Endothelial cell of umbilical vein (primary cell): ENCODE measurements at regions not wholly inside any gene's neighbourhood (a gene's known extent, or its start where the extent isn't known, plus 50 kb on each side); places are given as distances from the start of the nearest gene placed in this dataset.

ENCODE experiments used
- BruUV-seq: library from RNA; stranded (reverse); fragments of 400-500 nt; replicated peaks from 2 replicates; lab custom pipeline; 2021; lab: Mats Ljungman, UMichigan
- CTCF ChIA-PET: fragments of 300-600, 350-600 bp; sonication (Branson Sonifier 250); formaldehyde crosslinking; loops from one replicate; lab custom pipeline; 2021; ENCODE audit warnings: antibody characterized with exemption, inconsistent platforms; lab: Charles Lee
- POLR2A ChIA-PET: fragments of 300-600, 350-600 bp; sonication (Branson Sonifier 250); formaldehyde crosslinking; loops from one replicate; lab custom pipeline; 2021; ENCODE audit warnings: antibody characterized with exemption, inconsistent platforms; lab: Charles Lee
- DNase-seq: peaks from one replicate; pipeline ENCODE4 v3.0.0-alpha.2; 2011; ENCODE audit warnings: low read depth, low spot score
- FAIRE-seq: peaks from 2 replicates; lab custom pipeline; 2011; peaks lifted over from hg19 to GRCh38; lab: Jason Lieb, UNC
- H2AFZ ChIP-seq: 2 replicates; pipeline ENCODE4 v1.6.0; 2012; ENCODE audit warnings: low read depth, low read length, control low read depth, inconsistent platforms
- H3K27ac ChIP-seq: 2 replicates; pipeline ENCODE4 v1.5.1; 2011; ENCODE audit warnings: low read depth, mild to moderate bottlenecking, control low read depth, low read length, moderate library complexity; ENCODE audit not compliant: insufficient read depth
- H3K27me3 ChIP-seq, 2 experiments: 2 replicates each; pipeline versions ENCODE4 v1.6.0 to v1.6.1; 2011; ENCODE audit warnings: low read length in 2 of 2, mixed read lengths in 1 of 2; ENCODE audit not compliant: control insufficient read depth in 2 of 2, insufficient read depth in 2 of 2
- H3K36me3 ChIP-seq, 2 experiments: 2 replicates in 1 of 2; 3 replicates in 1 of 2; pipeline ENCODE4 v1.5.1; 2011; ENCODE audit warnings: low read length in 2 of 2, mild to moderate bottlenecking in 1 of 2, moderate library complexity in 1 of 2; ENCODE audit not compliant: control insufficient read depth in 2 of 2, insufficient read depth in 2 of 2; ENCODE audit errors: extremely low read depth in 1 of 2
- H3K4me1 ChIP-seq: 3 replicates; pipeline ENCODE4 v1.5.1; 2011; ENCODE audit warnings: mild to moderate bottlenecking, low read length; ENCODE audit not compliant: control insufficient read depth, insufficient read depth; ENCODE audit errors: extremely low read depth
- H3K4me2 ChIP-seq: 2 replicates; pipeline ENCODE4 v1.6.1; 2011; ENCODE audit warnings: low read length, control low read depth, mixed read lengths; ENCODE audit not compliant: insufficient read depth
- H3K4me3 ChIP-seq, 3 experiments: fragments of 200-600 bp in 1 of 3; sonication (generic), shearing (Covaris generic) in 1 of 3; replicated peaks in 1 of 3; 2 replicates each; pipeline ENCODE4 v1.5.1; 2011 to 2016; ENCODE audit warnings: control low read depth in 3 of 3, low read length in 3 of 3, mild to moderate bottlenecking in 2 of 3, inconsistent platforms in 1 of 3, low read depth in 1 of 3, moderate library complexity in 1 of 3; ENCODE audit not compliant: insufficient read depth in 1 of 3
- H3K79me2 ChIP-seq: 2 replicates; pipeline ENCODE4 v1.6.0; 2012; ENCODE audit warnings: low read length, inconsistent platforms; ENCODE audit not compliant: control insufficient read depth, insufficient read depth
- H3K9ac ChIP-seq: replicated peaks from 2 replicates; pipeline ENCODE3; 2011; ENCODE audit warnings: low read length, control low read depth; ENCODE audit not compliant: insufficient read depth; ENCODE audit errors: extremely low read depth
- H3K9me1 ChIP-seq: replicated peaks from 3 replicates; pipeline ENCODE4 v1.6.0; 2011; ENCODE audit warnings: mild to moderate bottlenecking, low read length; ENCODE audit not compliant: control insufficient read depth, insufficient read depth; ENCODE audit errors: extremely low read depth
- H3K9me3 ChIP-seq: replicated peaks from 2 replicates; pipeline ENCODE4 v1.5.1; 2012; ENCODE audit warnings: low read length, inconsistent platforms; ENCODE audit not compliant: control insufficient read depth, insufficient read depth
- H4K20me1 ChIP-seq: replicated peaks from 2 replicates; pipeline ENCODE3; 2011; ENCODE audit warnings: mild to moderate bottlenecking, low read length; ENCODE audit not compliant: control insufficient read depth, insufficient read depth; ENCODE audit errors: extremely low read depth
- CTCF ChIP-seq, 2 donors: IDR thresholded peaks; 1 replicate in 1 of 2; 2 replicates in 1 of 2; pipeline ENCODE4 v1.5.1; 2011; ENCODE audit warnings: low read length in 2 of 2, mild to moderate bottlenecking in 2 of 2, moderate library complexity in 2 of 2, control low read depth in 1 of 2, inconsistent platforms in 1 of 2, low read depth in 1 of 2; ENCODE audit not compliant: insufficient read depth in 1 of 2; ENCODE audit errors: extremely low read depth in 1 of 2
- EZH2 ChIP-seq: IDR thresholded peaks from 2 replicates; pipeline ENCODE4 v1.6.1; 2012; ENCODE audit warnings: borderline replicate concordance, low read depth, mild to moderate bottlenecking, moderate library complexity, low read length, inconsistent platforms; ENCODE audit not compliant: severe bottlenecking
- FOS ChIP-seq: IDR thresholded peaks from 2 replicates; pipeline ENCODE4 v1.6.1; 2011; ENCODE audit warnings: mild to moderate bottlenecking, low read length, moderate library complexity, borderline replicate concordance; ENCODE audit not compliant: insufficient read depth
- GATA2 ChIP-seq: IDR thresholded peaks from 2 replicates; pipeline ENCODE4 v1.7.0; 2011; ENCODE audit warnings: low read depth, mild to moderate bottlenecking, moderate library complexity, mixed read lengths, low read length; ENCODE audit not compliant: insufficient read length, insufficient read depth
- JUN ChIP-seq: IDR thresholded peaks from 2 replicates; pipeline ENCODE4 v1.6.1; 2011; ENCODE audit warnings: borderline replicate concordance, low read depth; ENCODE audit not compliant: insufficient read length, insufficient read depth
- POLR2A ChIP-seq: IDR thresholded peaks from 2 replicates; pipeline ENCODE4 v1.6.1; 2012; ENCODE audit warnings: low read depth, mild to moderate bottlenecking, control low read depth, low read length
- POLR2AphosphoS5 ChIP-seq: IDR thresholded peaks from 2 replicates; pipeline ENCODE4 v1.6.1; 2012; ENCODE audit warnings: low read depth, mild to moderate bottlenecking, control low read depth, low read length, moderate library complexity; ENCODE audit not compliant: insufficient read depth
- dilution Hi-C: fragments of 300-500 bp; cut with MboI; formaldehyde crosslinking; loops from one replicate; pipeline ENCODE4 v1.15.0; 2019; ENCODE audit warnings: low sequenced_read_pairs; ENCODE audit not compliant: extremely low pct_ligation_motif_present
- intact Hi-C: fragments of 100-400 bp; cut with micrococcal nuclease; formaldehyde crosslinking; loops from one replicate; pipeline ENCODE4 v1.10.0; 2022

- TF ChIP-seq CTCF (IDR thresholded peaks at IDR 0.05; ENCODE audit: extremely low read depth in 1 of 2, insufficient read depth in 1 of 2, low read depth in 1 of 2, low read length in 2 of 2) (peak; percentile 46 to 47), JUN (no peak)
- no peak overlapping the region for H3K9ac ChIP-seq
- H3K27ac ChIP-seq = no peak overlapping the region
- no peaks in the 10 kb centered on the region for H3K79me2 ChIP-seq
- peaks cover 53 to 58% of the 10 kb centered on the region in 2 experiments for H3K27me3 ChIP-seq
- H3K4me1 ChIP-seq = peaks cover 26% of the 10 kb centered on the region
- ChIA-PET CTCF (interaction anchor here (1.2 to 6.1 kb wide), 3 partner anchors 28 to 274 kb away, joined by 3 to 92 read pairs (median 9); no protein-coding TSS in a partner anchor), POLR2A (no interaction called here)
- no peaks in the 10 kb centered on the region for H3K9me3 ChIP-seq
- H3K9me1 ChIP-seq = no peaks in the 10 kb centered on the region
- no peak overlapping the region for H3K4me3 ChIP-seq
- FAIRE-seq (no peak), DNase-seq (no peak)
- no peaks in the 10 kb centered on the region for H4K20me1 ChIP-seq
- H3K36me3 ChIP-seq = no peaks in the 10 kb centered on the region
- intact Hi-C loops (no loop called here), dilution Hi-C loops (no loop called here)
- no peak overlapping the region for H3K4me2 ChIP-seq
- BruUV-seq = no TSS peak
- no peak overlapping the region for H2AFZ ChIP-seq
These were observed 151.5 kb downstream of the CCDC34 start for GRCh38 chr11:27211370-27212127.

GRCh38 chr11:27210531-27210930, 152.5 kb downstream of the CCDC34 start:
- peaks cover 16% of the 10 kb centered on the region for H3K4me1 ChIP-seq
- no peaks in the 10 kb centered on the region for H3K9me1 ChIP-seq
- intact Hi-C loops = no loop called here
- dilution Hi-C loops = no loop called here
- H3K27ac ChIP-seq = no peak overlapping the region
- H3K4me2 ChIP-seq = no peak overlapping the region
- H3K4me3 ChIP-seq = no peak overlapping the region
- ChIA-PET POLR2A (no interaction called here), CTCF (interaction anchor here (1.2 to 13.5 kb wide), 3 partner anchors 8 to 275 kb away, joined by 3 to 183 read pairs (median 4); no protein-coding TSS in a partner anchor)
- FAIRE-seq (no peak), DNase-seq (no peak)
- H3K79me2 ChIP-seq = no peaks in the 10 kb centered on the region
- no TSS peak for BruUV-seq
- no peak overlapping the region for H2AFZ ChIP-seq
- no peaks in the 10 kb centered on the region for H3K9me3 ChIP-seq
- no peak for TF ChIP-seq POLR2AphosphoS5
- no peak for TF ChIP-seq POLR2A
- TF ChIP-seq FOS = no peak
- no peak for TF ChIP-seq GATA2
- TF ChIP-seq EZH2 = no peak
- TF ChIP-seq JUN = no peak
- H3K27me3 ChIP-seq = peaks cover 63 to 67% of the 10 kb centered on the region in 2 experiments
- no peaks in the 10 kb centered on the region for H4K20me1 ChIP-seq
- H3K9ac ChIP-seq = no peak overlapping the region
- no peaks in the 10 kb centered on the region for H3K36me3 ChIP-seq
